Trophoblast cell (in vitro differentiated cells and primary cell): ENCODE measurements at regions not wholly inside any gene's neighbourhood (a gene's known extent, or its start where the extent isn't known, plus 50 kb on each side); places are given as distances from the start of the nearest gene placed in this dataset.
"Not testable (repeated sequence)": the region's sequence is repeated elsewhere in the genome, so short reads cannot be mapped to it uniquely, and the experiment has no call there.

Source experiments
- DNase-seq, 2 donors: peaks; one replicate each; pipeline ENCODE4 v3.0.0-alpha.2; 2016
- H2AFZ ChIP-seq: 2 replicates; pipeline ENCODE4 v1.6.1; 2013; ENCODE audit warnings: low read length, moderate library complexity, mild to moderate bottlenecking; ENCODE audit not compliant: insufficient read depth, poor library complexity
- H2AK5ac ChIP-seq: 2 replicates; pipeline ENCODE4 v1.6.1; 2013; ENCODE audit warnings: mild to moderate bottlenecking, low read length
- H2BK120ac ChIP-seq: 2 replicates; pipeline ENCODE4 v1.6.1; 2013; ENCODE audit warnings: low read length, mild to moderate bottlenecking, moderate library complexity; ENCODE audit not compliant: insufficient read depth, poor library complexity
- H2BK12ac ChIP-seq: 2 replicates; pipeline ENCODE4 v1.6.1; 2013; ENCODE audit warnings: mild to moderate bottlenecking, low read length, moderate library complexity
- H2BK5ac ChIP-seq: 2 replicates; pipeline ENCODE4 v1.6.1; 2013; ENCODE audit warnings: low read length, low read depth, moderate library complexity, mild to moderate bottlenecking; ENCODE audit not compliant: poor library complexity
- H3K14ac ChIP-seq: 2 replicates; pipeline ENCODE4 v1.6.1; 2013; ENCODE audit warnings: mild to moderate bottlenecking, low read length
- H3K18ac ChIP-seq: 2 replicates; pipeline ENCODE4 v1.6.1; 2013; ENCODE audit warnings: mild to moderate bottlenecking, low read length
- H3K23ac ChIP-seq: 2 replicates; pipeline ENCODE4 v1.6.1; 2013; ENCODE audit warnings: low read length
- H3K27ac ChIP-seq: 2 replicates; pipeline ENCODE4 v1.5.1; 2013; ENCODE audit warnings: low read depth, mild to moderate bottlenecking, inconsistent platforms, low read length, moderate library complexity
- H3K27me3 ChIP-seq: 2 replicates; pipeline ENCODE4 v1.6.1; 2013; ENCODE audit warnings: inconsistent platforms, mild to moderate bottlenecking, low read length, moderate library complexity; ENCODE audit not compliant: insufficient read depth
- H3K36me3 ChIP-seq, 2 experiments: 1 replicate in 1 of 2; 2 replicates in 1 of 2; pipeline ENCODE4 v1.6.1; 2013; ENCODE audit warnings: low read length in 2 of 2, mild to moderate bottlenecking in 2 of 2, moderate library complexity in 1 of 2; ENCODE audit not compliant: insufficient read depth in 2 of 2, control insufficient read depth in 1 of 2
- H3K4ac ChIP-seq: 2 replicates; pipeline ENCODE4 v1.6.1; 2013; ENCODE audit warnings: low read depth, mild to moderate bottlenecking, low read length, moderate library complexity
- H3K4me1 ChIP-seq, 2 experiments: 1 replicate in 1 of 2; 2 replicates in 1 of 2; pipeline ENCODE4 v1.6.1; 2013; ENCODE audit warnings: low read length in 2 of 2, mild to moderate bottlenecking in 2 of 2, moderate library complexity in 1 of 2; ENCODE audit not compliant: insufficient read depth in 2 of 2, control insufficient read depth in 1 of 2
- H3K4me2 ChIP-seq: 2 replicates; pipeline ENCODE4 v1.6.1; 2013; ENCODE audit warnings: inconsistent platforms, mild to moderate bottlenecking, low read length, moderate library complexity
- H3K4me3 ChIP-seq: 2 replicates; pipeline ENCODE4 v1.5.1; 2013; ENCODE audit warnings: mild to moderate bottlenecking, low read depth, low read length, inconsistent platforms
- H3K79me1 ChIP-seq: one replicate; pipeline ENCODE4 v1.6.1; 2013; ENCODE audit warnings: low read length
- H3K79me2 ChIP-seq: 2 replicates; pipeline ENCODE4 v1.6.1; 2013; ENCODE audit warnings: low read length, mild to moderate bottlenecking; ENCODE audit not compliant: control insufficient read depth, insufficient read depth, poor library complexity
- H3K9ac ChIP-seq: 2 replicates; pipeline ENCODE4 v1.6.1; 2013; ENCODE audit warnings: mild to moderate bottlenecking, low read length
- H3K9me3 ChIP-seq: 2 replicates; pipeline ENCODE4 v1.6.1; 2013; ENCODE audit warnings: low read depth, mild to moderate bottlenecking, control low read depth, inconsistent platforms, low read length; ENCODE audit not compliant: insufficient read depth
- H4K12ac ChIP-seq: 2 replicates; pipeline ENCODE4 v1.6.1; 2013; ENCODE audit warnings: low read depth, mild to moderate bottlenecking, low read length, moderate library complexity
- H4K8ac ChIP-seq: 2 replicates; pipeline ENCODE4 v1.6.1; 2013; ENCODE audit warnings: low read depth, mild to moderate bottlenecking, low read length, moderate library complexity
- H4K91ac ChIP-seq: one replicate; pipeline ENCODE4 v1.6.1; 2013; ENCODE audit warnings: low read depth, mild to moderate bottlenecking, low read length, moderate library complexity
- WGBS: extraction: QIAGEN DNeasy Blood & Tissue Kit; methylation state at CpG from one replicate; pipeline ENCODE4 v1.1.7; 2013; ENCODE audit warnings: missing lambda C conversion rate; ENCODE audit not compliant: insufficient read length, insufficient coverage; ENCODE audit errors: extremely low coverage; 5-methylcytosine and 5-hydroxymethylcytosine counted together

DNA sequence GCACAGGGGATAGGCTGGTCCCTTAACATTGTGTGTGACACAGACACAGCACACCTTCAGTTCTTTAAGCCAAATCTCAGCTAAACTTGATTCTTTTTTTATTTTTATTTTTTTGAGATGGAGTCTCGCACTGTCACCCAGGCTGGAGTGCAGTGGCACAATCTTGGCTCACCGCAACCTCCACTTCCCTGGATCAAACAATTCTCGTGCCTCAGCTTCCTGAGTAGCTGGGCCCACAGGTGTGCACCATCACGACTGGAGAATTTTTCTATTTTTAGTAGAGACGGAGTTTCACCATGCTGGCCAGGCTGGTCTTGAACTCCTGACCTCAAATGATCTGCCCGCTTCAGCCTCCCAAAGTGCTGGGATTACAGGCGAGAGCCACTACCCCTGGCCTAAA, 123.6 kb upstream of the ERRFI1 start:
- not testable (repeated sequence) for H3K18ac ChIP-seq, H3K4me3 ChIP-seq, H3K4ac ChIP-seq, H3K9ac ChIP-seq, H2BK12ac ChIP-seq, H3K27me3 ChIP-seq, H3K23ac ChIP-seq, H2AFZ ChIP-seq, H2BK5ac ChIP-seq, DNase-seq, H3K14ac ChIP-seq, H3K4me2 ChIP-seq, H2BK120ac ChIP-seq, H3K27ac ChIP-seq, H3K9me3 ChIP-seq, H4K8ac ChIP-seq, H2AK5ac ChIP-seq, H3K79me2 ChIP-seq, H3K36me3 ChIP-seq, H4K12ac ChIP-seq
- Histone ChIP-seq H4K91ac (peak overlapping the region; percentile 12), H3K79me1 (peaks cover 30% of the 10 kb centered on the region), H3K4me1 (peaks cover 6 to 15% of the 10 kb centered on the region in 2 experiments)
- no CpG with 5 or more reads among the region's 7 CpGs for WGBS

DNA sequence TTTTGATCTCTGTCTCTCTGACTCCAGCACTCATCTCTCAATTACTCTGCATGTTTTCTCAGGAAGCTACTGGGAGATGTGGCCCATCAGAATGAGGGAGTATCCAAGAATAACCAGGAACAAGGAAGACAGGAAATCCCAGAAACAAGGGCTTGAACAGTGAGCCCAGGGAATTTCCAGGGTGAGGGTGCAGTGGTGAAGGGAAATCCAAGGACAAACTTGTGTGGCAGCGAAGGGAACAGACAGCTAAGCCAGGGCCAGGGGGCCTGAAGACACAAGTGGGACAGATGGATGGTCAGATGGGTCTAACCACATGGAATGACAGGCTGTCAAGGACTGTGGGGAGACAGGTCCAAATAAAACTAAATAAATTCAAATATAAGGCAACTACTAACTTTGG, 121.8 kb upstream of the ERRFI1 start:
- peak overlapping the region; percentile 35 for H2BK5ac ChIP-seq
- H3K4me1 ChIP-seq = peaks cover 7 to 8% of the 10 kb centered on the region in 2 experiments
- peak overlapping the region; percentile 27 for H2BK120ac ChIP-seq
- no peaks in the 10 kb centered on the region for H3K9me3 ChIP-seq
- H3K4me3 ChIP-seq = no peak overlapping the region
- no peak overlapping the region for H3K23ac ChIP-seq
- H3K27me3 ChIP-seq = no peaks in the 10 kb centered on the region
- H3K14ac ChIP-seq = peak overlapping the region; percentile 47
- no peak overlapping the region for H4K12ac ChIP-seq
- WGBS = no CpG with 5 or more reads among the region's 1 CpG
- no peak overlapping the region for H3K4me2 ChIP-seq
- H3K79me2 ChIP-seq = peaks cover 2% of the 10 kb centered on the region
- H4K91ac ChIP-seq = peak overlapping the region; percentile 51
- H3K9ac ChIP-seq = no peak overlapping the region
- no peak overlapping the region for H2AFZ ChIP-seq
- peak overlapping the region; percentile 76 for H2BK12ac ChIP-seq
- H3K27ac ChIP-seq = no peak overlapping the region
- H3K18ac ChIP-seq = no peak overlapping the region
- no peak for DNase-seq
- H2AK5ac ChIP-seq = no peak overlapping the region
- peak overlapping the region; percentile 31 for H4K8ac ChIP-seq
- no peaks in the 10 kb centered on the region for H3K36me3 ChIP-seq
- no peak overlapping the region for H3K4ac ChIP-seq
- peaks cover 22% of the 10 kb centered on the region for H3K79me1 ChIP-seq

DNA sequence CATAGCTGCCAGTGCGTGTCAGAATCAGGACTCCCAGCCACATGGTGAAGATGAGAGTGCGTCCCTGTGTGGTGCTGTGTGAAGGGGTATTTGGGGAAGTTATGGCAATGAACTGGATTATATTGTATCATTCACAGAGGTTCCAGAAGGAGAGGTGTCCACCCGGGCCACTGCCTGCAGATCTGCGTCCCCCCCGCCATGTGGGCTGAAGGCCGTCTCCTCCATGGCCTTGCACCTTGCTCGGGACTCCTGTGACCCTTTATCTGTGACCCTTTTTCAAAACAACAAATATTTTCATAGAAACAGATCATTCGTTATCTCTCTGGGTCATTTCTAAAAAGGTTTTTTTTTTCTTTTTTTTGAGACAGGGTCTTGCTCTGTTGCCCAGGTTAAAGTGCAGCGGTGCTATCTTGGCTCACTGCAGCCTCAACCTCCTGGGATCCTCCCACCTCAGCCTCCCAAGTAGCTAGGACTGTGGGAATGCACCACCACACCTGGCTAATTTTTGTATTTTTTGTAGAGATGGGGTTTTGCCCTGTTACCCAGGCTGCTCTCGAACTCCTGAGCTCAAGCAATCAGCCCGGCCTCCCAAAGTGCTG, 120.2 kb upstream of the ERRFI1 start:
- no peak for DNase-seq
- H3K4ac ChIP-seq = no peak overlapping the region
- no peak overlapping the region for H3K9ac ChIP-seq
- no peak overlapping the region for H2BK120ac ChIP-seq
- H3K79me1 ChIP-seq = peaks cover 11% of the 10 kb centered on the region
- H3K4me3 ChIP-seq = no peak overlapping the region
- H3K23ac ChIP-seq = no peak overlapping the region
- H2AK5ac ChIP-seq = peak overlapping the region; percentile 59
- peak overlapping the region; percentile 45 for H4K91ac ChIP-seq
- H3K9me3 ChIP-seq = no peaks in the 10 kb centered on the region
- no peaks in the 10 kb centered on the region for H3K79me2 ChIP-seq
- peak overlapping the region; percentile 61 for H2BK12ac ChIP-seq
- no peak overlapping the region for H2AFZ ChIP-seq
- no peak overlapping the region for H3K4me2 ChIP-seq
- peaks cover 4 to 9% of the 10 kb centered on the region in 2 experiments for H3K4me1 ChIP-seq
- no CpG with 5 or more reads among the region's 11 CpGs for WGBS
- no peak overlapping the region for H3K27ac ChIP-seq
- H4K12ac ChIP-seq = no peak overlapping the region
- no peak overlapping the region for H2BK5ac ChIP-seq
- no peaks in the 10 kb centered on the region for H3K36me3 ChIP-seq
- H4K8ac ChIP-seq = no peak overlapping the region
- H3K14ac ChIP-seq = peak overlapping the region; percentile 38
- no peak overlapping the region for H3K18ac ChIP-seq
- no peaks in the 10 kb centered on the region for H3K27me3 ChIP-seq

DNA sequence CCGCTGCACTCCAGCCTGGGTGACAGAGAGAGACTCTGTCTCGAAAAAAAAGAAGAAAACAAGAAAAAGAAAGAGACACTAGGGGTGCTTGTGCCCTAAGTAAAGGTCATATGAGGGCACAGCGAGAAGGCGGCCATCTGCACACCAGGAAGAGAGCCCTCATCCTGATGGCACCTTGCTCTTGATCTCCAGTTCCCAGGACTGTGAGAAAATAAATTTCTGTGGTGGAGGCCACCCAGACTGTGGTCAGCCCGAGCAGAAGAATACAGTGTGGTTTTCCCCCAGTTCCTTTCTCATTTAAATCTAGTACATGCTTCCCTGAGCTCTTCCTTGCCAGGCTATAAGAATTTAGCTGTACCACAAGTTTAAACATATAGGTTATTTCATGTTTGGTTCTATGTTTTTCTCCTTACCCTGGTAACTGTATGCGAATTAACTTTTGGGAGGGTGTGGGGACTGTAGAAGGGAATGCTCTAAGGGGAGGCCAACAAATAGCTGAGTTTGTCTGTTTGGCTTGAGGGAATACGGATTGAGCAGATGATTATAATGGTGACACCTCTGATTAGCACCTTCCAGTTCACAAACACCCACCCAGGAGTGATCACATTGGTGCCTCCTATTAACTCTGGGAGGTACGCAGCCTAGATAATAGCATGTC, 119.6 kb upstream of the ERRFI1 start:
- Histone ChIP-seq H3K14ac (peak overlapping the region; percentile 38), H3K27me3 (no peaks in the 10 kb centered on the region), H3K4ac (no peak overlapping the region), H3K4me3 (no peak overlapping the region), H2BK120ac (no peak overlapping the region), H3K4me1 (peaks cover 5 to 10% of the 10 kb centered on the region in 2 experiments), H3K79me1 (peaks cover 14% of the 10 kb centered on the region), H3K9me3 (no peaks in the 10 kb centered on the region), H2BK12ac (peak overlapping the region; percentile 73), H2AFZ (no peak overlapping the region), H3K36me3 (no peaks in the 10 kb centered on the region), H3K27ac (no peak overlapping the region), H3K9ac (no peak overlapping the region), H2AK5ac (peak overlapping the region; percentile 59), H3K4me2 (no peak overlapping the region), H3K79me2 (no peaks in the 10 kb centered on the region), H2BK5ac (no peak overlapping the region), H4K91ac (peak overlapping the region; percentile 70), H4K12ac (no peak overlapping the region), H4K8ac (no peak overlapping the region), H3K23ac (no peak overlapping the region), H3K18ac (no peak overlapping the region)
- WGBS = no CpG with 5 or more reads among the region's 8 CpGs
- DNase-seq = no peak
